ENCODE measurements at regions not wholly inside any gene's neighbourhood (a gene's known extent, or its start where the extent isn't known, plus 50 kb on each side); places are given as distances from the start of the nearest gene placed in this dataset.

DNA sequence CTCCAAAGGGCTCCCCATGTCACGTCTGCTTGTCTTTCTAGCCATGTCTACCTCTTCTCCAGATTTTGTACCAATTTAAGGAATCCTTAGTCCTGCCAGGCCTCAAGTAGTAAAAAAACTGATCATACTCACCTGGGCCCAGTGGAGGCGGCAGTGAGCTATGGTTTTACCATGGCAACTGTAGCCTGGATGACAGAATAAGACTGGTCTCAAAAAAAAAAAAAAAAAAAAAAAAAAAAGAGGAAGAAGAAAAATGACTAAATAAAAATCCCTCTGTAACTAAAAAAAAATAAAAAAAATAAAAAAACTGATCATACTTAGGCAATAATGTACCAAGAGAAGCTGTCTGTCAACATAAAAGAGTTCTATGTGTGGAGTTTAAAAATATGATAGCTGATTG, 221.6 kb downstream of the NR4A2 start:
- TF ChIP-seq, protein P1, sequence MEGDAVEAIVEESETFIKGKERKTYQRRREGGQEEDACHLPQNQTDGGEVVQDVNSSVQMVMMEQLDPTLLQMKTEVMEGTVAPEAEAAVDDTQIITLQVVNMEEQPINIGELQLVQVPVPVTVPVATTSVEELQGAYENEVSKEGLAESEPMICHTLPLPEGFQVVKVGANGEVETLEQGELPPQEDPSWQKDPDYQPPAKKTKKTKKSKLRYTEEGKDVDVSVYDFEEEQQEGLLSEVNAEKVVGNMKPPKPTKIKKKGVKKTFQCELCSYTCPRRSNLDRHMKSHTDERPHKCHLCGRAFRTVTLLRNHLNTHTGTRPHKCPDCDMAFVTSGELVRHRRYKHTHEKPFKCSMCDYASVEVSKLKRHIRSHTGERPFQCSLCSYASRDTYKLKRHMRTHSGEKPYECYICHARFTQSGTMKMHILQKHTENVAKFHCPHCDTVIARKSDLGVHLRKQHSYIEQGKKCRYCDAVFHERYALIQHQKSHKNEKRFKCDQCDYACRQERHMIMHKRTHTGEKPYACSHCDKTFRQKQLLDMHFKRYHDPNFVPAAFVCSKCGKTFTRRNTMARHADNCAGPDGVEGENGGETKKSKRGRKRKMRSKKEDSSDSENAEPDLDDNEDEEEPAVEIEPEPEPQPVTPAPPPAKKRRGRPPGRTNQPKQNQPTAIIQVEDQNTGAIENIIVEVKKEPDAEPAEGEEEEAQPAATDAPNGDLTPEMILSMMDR (IDR thresholded peaks at IDR 0.05), result no peak
- no peak for TF ChIP-seq EP300 (IDR thresholded peaks at IDR 0.05)
